HG03354 (cell line): ENCODE measurements at regions not wholly inside any gene's neighbourhood (a gene's known extent, or its start where the extent isn't known, plus 50 kb on each side); places are given as distances from the start of the nearest gene placed in this dataset.

Source experiments
- ATAC-seq: cut with Tn5 transposase; IDR thresholded peaks from one replicate; pipeline ENCODE4 v1.9.1; 2021; ENCODE audit warnings: mild to moderate bottlenecking; ENCODE audit not compliant: unreplicated experiment, poor library complexity, severe bottlenecking

DNA sequence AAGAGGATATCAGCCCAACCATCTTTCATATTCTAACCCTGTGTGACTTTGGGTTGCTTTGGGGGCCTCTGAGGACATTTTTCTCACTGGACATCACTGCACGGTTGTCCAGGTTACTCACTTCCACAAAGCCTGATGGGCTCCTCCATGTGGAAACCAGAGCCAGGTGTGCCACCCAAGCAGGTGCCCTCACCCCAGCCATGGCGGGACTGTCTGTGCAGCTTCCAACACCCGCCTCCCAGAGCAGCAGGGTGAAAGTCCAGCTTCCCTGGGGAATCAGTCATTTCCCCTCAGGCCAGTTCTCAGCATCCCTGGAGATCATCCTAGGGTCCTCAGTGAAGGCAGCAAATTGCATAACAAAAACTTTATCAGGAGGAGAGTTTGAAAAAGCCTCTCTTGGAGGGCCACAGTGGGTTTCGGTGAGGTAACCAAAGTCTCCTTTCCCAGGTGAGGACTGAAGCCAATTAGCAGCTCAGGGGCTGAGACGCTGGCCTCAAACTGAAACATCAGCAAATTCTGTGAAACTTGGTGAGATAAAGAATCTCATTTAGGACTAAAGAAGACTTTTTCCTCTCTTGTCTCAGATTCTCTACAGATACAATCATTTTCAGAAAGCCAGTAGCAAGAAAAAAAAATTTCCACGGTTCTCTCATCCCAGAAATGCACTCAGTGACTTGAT lies 289.6 kb upstream of the CDH4 start:
- no peak for ATAC-seq

DNA sequence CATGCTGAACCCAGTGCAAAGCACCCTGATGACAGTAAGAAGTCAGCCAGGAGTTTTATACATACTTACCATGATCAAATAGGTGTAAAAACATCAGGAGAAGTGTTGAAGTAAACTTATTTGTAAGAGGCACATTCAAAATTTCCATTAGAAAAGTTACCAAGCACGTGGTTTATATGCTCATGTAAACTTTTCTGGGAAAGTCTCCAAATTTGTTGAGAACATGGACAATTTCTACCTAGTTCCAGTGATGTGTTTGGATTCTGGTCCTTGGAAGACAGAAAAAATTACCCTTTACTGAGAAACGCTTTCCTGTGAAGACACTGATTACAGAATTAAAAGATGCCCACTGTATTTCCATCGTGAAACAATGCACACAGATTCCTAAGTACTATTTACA lies 288.9 kb upstream of the CDH4 start:
- no peak for ATAC-seq

DNA sequence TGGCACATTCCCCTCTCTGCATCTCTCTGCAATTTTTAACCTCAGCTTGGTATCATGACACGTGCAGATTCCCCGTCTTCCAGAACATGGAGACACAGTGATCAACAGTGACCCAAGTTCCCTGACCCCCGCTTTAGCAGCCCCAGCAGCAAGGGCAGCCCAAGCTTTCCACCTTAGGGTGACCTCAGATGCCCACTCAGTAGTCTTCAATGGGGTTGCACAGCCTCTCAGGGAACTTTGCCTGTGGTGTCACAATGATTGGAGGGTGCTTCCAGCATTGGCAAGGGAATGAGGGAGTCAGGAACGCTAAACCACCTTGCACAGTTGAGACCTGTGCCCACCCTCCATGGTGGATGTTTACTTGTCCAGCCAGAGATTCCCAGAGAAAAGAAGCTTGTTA lies 287.1 kb upstream of the CDH4 start:
- no peak for ATAC-seq

DNA sequence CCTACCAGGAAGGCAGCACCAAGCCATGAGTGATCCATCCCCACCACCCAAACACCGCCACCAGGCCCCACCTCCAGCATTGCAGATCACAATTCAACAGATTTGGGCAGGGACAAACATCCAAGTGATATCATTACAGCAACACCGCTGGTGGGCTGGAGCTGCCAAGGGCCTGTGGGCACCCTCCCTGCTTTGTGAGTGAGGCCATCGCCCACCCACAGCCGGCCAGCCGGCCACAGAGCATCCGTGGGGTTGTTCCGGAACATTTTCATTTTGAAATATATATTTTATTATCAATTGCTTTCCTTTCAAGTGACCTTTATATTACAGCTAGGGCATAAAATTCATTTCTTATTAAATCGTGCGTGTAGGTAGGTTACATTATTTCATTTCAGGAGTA lies 286.0 kb upstream of the CDH4 start:
- no peak for ATAC-seq

DNA sequence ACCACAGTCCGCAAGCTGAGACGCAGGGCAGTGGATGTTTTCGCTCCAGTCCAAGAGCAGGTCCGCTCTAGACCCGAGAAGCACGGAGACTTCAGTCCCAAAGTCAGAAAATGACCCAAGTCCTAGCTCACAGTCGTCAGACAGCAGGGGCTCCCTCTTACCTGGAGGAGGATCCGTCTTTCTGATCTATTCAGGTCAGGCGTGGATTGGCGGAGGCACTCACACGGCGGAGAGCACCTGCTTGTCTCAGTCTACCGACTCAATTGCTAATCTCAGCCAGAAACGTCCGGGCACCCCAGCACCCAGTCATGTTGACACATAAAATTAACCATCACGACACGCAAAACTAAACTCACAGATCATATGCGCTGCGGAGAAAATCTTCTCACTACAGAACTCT lies 285.3 kb upstream of the CDH4 start:
- ATAC-seq: no peak

DNA sequence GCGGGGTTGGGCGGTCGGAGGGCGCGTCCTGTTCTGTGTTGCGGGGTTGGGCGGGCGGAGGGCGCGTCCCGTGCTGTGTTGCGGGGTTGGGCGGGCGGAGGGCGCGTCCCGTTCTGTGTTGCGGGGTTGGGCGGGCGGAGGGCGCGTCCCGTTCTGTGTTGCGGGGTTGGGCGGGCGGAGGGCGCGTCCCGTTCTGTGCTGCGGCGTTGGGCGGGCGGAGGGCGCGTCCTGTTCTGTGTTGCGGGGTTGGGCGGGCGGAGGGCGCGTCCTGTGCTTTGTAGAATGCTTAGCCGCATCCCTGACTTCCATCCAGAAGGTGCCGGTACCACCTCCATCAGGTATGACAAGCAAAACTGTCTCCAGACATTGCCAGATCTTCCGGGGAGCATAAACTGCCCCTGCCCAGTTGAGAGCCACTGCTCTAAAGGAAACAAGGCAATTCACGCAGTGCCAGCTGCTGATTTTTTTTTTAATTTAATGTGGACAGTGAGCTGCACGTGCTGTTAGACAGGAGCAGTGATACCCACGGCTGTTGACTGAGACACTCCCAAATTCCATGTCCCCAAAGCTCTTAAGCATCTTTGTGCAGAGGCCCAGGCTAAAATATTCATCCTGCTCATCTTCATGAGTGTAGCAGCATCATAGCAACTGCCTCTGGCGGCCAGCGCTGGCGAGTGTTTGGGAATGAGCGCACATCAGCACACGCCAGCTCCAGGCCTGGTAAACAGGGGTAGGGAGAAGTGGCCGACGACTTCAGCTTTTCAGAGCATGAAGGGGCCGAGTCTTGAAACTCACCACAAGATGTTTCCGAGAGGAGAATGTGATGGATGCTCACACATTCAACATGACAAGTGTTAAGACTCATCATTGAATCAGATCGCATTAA lies 284.4 kb upstream of the CDH4 start:
- no peak for ATAC-seq

DNA sequence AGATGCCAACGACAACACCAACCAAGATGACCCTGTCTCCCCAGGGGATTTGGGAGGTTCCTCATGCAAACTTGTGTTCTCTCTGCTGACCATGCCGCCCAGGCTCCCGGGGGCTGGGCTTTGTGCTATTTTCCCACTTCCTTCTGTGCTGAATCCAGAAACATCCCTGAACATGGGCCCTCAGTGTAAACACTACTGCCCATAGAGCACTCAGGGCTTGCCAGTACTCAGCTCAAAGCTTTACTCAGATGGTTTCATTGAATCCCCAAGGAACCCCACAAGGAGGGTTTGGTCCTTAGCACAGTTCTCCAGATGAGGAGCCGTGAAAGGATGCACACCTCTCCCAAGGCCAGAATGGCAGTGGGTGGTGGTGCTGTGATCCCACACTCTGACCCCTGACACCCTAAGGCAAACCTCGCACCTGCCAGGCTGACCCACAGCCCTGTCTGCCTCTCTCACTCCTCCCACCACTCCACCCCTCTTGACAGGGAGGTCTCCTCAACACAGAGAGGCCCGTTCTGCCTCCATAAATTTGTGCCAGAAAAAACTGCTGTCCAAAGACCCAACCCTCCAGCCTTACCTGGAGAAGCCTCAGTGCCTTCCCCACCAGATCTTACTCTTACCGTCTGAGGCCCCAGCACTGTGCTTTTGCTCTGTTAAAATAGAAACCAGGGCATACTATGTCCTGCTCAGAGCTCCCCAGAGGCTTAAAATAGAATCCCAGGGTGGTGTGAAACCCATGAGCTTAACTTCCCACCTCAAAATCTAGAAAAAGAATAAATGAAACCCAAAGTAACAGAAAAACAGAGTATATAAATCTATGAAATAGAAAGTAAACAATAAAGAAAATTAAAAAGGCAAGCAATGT lies 283.0 kb upstream of the CDH4 start:
- ATAC-seq: no peak

DNA sequence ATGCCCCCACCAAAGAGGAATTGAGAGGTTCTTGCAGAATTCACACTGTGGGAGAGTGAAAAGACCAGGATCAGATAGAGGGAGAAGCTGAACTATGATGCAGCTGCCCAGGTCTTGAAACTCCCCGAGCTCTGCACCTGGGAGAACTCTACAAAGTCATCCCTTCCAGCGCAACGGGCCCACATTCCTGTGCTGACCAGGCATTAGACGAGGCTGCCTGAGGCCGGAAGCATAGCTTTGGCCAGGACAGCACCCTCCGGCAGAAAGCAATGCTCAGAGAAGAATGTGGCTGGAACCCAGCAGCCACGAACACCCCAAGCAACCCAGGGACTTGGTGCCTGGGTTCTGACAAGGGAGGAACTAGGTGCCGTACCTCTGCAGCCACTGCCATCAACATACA lies 281.5 kb upstream of the CDH4 start:
- ATAC-seq: no peak

DNA sequence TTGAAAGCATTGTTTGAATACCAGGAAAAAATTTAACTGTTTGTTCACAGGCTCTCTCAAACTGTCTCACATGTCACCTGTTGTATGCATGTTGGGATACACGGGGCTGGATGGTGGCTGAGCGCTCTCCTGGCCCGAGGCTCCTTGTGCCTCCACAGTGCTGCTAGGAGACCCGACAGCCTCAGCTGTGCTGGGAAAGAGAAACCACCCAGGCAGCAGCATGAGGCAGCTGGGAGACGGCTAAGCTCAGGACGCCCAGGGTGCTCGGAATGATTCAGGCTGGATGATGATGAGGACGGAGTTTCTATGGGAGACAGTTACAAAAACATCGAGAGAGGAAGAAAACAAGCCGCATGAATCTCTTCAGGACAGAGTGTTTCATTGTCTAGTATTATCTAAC lies 278.0 kb upstream of the CDH4 start:
- ATAC-seq: no peak

DNA sequence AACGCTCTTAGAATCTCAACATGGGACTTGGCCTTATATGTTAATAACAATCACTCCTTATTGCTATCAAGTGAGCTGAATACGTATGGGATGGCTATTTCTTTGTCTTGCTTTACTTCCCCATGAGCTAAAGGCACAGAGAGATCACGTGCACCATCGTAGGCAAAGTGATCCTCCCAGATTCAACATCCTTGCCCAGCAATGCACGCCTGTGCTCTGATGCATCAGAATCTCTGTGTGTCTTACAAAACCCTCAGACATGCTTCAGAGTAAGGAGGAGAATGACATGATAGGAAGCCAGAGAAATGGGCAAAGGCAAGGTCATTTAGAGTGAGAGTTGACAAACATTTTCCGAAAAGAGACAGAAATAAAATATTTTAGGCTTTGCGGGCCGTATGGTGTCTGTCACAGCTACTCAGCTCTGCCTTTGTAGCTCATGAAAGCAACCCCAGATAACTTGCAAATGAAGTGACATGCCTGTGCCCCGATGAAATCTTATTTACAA lies 277.6 kb upstream of the CDH4 start:
- ATAC-seq: no peak

DNA sequence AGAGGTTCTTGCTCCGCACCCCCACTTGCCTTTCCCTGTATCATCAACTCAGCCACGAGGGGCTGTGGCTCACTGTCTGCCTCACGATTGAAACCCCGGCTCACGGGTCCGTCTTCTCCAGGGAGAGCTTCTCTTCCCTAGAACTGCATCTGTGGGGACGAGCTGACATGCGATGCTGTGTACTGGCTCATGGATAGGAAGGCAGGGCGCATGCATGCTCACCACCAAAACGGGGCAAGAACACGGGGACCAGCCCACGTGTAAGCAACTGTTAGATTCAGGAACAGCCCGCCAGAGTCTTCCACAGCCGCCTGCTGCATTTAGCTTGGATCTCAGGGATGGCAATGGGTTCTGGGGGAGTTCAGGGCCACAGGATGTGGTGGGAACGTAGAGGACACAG lies 275.9 kb upstream of the CDH4 start:
- no peak for ATAC-seq

DNA sequence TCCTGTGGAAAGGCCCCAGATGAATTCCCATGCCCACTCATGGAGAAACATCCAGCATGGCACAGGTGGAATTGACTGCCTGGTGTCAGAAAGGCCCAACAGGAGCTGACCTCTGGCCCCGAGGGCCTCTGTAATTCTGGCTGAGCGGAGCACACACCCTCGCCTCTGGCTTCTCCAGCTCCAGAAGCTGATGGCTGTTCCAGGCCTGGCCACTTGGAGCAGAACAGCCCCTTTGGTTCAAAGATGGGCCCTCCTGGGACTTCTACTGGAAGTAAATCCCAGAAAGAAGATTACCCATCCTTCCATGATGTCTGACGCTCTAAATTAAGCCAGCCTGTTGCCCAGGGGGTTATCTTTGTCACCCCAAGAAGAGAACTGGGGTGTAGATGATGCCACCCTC lies 275.1 kb upstream of the CDH4 start:
- no peak for ATAC-seq

DNA sequence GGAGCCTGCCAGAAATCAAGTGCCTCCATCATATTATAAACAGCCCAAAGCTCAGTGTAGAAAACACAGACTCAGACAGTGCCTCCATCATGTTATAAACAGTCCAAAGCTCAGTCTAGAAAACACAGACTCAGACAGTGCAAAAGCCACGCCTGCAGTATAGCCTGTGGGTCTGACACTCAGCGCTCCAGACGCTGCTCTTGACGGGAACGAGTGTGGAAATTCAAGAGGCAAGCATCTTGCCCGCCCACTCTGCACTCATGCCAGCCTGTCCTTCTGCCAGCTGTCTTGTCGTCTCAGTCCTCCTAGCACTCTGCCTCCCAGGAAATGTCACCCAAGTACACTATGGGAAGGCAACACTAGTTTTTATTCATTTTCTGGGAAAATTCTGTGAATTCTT lies 274.2 kb upstream of the CDH4 start:
- no peak for ATAC-seq

DNA sequence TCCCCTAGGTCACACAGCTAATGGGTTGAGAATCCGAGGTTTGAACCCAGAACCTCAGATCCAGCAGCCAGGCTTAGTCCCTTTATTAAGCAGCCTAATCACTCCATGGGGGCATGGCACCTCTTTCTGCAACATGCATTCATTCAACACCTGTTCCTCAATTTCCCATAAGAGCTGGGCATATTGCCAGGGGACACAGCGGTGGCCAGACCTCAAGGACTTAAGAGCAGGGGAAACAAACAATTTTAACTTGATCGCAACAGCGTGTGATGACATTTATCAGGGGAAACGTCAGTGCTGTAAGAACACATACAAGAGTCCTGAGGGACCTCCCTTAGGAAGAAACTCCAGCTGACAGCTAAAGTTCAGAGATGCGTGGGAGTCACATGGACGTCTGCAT lies 267.4 kb upstream of the CDH4 start:
- no peak for ATAC-seq

DNA sequence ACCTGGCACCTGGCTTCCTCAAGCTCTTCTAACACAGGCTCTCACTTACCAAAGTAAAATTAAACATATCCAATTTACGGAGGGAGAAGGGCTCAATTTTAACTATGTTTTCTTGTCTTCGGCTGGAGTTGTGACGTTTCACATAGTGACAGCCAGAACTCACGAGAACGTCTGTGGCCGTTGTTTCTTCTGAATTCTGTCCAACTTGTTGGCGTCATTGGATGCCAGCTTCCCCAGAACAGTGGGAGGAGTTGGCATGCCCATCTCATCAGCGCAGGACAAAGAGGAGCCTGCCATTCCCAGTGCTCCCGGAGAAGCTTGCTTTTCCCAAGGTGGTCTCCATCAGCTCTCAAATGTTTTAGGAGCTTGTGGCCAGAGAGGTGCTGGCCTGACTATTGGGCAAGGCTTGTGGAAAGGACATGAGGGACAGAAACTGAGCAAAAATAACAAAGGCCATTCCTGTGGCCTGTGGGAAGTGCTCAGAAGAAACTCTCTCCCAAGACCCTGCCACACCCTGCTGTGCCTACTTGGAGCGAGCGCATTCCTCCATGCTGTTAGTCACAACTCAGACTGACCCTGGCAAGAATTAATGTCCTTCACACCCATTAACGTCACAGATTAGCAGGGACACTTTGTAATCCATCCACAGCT lies 265.4 kb upstream of the CDH4 start:
- ATAC-seq: no peak

DNA sequence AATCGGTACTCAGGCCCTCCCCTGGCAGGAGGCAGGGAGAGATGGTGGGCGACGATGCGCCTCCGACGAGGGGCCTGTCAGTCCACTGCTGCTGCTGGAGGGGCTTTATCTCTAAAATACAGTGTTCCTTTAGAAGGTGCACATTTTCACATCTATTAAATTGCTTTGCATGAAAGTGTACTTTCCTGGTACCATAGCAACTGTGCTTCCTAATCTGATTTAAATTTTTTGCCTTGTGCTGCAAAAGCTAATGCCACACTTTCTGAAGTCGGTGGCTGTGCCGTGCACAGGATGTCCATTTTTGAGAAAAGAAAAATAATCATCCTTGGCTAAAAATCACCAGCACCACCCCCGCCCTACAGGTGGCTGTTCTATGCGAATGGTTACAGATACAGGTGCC lies 262.0 kb upstream of the CDH4 start:
- ATAC-seq: no peak

DNA sequence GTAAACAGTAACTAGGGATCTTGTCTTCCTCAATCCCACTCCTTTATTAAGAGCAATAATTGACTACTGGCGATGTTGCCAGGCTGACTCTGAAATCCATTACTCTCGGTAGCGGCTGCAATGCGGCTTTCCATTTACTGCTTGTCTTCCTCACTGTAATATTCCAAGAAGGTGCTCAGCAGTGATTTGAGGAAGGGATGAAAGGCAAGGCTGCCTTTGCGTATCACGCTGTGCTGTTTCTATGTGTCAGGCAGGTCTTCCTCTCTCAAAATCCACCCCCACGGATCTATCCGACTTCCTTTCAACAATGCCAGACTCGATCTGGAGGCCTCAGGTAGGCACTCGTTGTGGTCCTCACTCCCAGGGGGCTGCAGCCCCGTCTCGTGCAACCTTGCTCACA lies 261.4 kb upstream of the CDH4 start:
- ATAC-seq: no peak

DNA sequence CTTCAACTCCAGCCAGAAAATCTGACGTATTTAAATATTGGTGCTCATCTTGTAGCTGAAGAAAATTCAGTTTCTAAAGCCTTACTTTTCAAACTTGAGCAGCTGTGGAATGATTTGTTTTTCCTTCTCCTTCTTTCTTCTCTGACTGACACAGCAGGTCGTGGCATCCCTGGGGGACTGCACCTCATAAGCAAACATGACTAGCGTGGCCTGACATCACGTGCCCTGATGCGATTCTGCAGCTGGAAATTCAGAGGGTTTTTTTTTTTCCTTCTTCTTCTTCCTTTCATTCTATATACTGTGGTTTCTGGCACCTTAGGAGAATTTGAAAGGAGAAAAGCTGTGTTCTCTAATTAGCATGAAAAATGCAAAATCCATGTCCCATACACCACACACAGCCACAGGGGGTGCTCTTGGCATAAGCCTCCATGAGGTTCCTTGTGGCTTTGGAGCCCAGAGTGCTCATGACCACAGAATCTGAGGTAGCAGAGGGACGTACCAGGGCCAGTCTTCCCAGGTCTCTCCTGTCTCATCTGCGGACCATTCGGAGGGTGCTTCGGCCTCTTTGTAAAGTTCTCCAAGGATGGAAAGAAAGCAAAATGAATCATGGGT lies 258.5 kb upstream of the CDH4 start:
- no peak for ATAC-seq

DNA sequence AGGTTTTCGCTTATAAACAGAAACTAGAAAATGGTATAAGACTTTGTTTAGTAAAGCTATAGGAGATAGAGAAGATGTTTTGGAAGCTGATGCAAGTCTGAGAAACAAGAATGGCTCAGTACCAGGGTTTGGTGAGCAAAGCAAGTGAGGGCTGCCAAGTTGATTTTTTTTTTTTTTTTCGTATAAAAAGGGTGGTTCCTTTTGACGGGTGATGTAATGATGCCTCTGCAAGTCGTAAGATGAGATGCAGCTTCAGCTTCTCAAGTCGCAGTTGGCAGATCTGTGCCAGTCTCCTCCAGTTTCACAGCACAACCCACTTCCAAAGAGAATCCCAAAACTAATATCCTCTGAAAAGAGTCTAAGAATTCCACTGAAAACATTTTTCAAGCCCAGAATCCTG lies 252.8 kb upstream of the CDH4 start:
- ATAC-seq: no peak
